ENCODE measurements at regions not wholly inside any gene's neighbourhood (a gene's known extent, or its start where the extent isn't known, plus 50 kb on each side); places are given as distances from the start of the nearest gene placed in this dataset.
"Not testable (repeated sequence)": the region's sequence is repeated elsewhere in the genome, so short reads cannot be mapped to it uniquely, and the experiment has no call there.

- ATAC-seq = no peak
These were observed 102.6 kb upstream of the SATB1 start for GRCh38 chr3:18527691-18528090.

- ATAC-seq = no peak
These were observed 101.5 kb upstream of the SATB1 start for GRCh38 chr3:18526667-18527066.

DNA sequence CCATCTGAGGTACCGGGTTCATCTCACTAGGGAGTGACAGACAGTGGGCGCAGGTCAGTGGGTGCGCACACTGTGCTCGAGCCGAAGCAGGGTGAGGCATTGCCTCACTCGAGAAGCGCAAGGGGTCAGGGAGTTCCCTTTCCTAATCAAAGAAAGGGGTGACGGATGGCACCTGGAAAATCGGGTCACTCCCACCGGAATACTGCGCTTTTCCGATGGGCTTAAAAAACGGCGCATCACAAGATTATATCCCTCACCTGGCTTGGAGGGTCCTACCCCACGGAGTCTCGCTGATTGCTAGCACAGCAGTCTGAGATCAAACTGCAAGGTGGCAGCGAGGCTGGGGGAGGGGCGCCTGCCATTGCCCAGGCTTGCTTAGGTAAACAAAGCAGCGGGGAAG, 91.0 kb upstream of the SATB1 start:
- ATAC-seq = not testable (repeated sequence)

GRCh38 chr3:18513091-18513490, 88.0 kb upstream of the SATB1 start:
- no peak for ATAC-seq

- no peak for ATAC-seq
These were observed 86.9 kb upstream of the SATB1 start for GRCh38 chr3:18512007-18512406.

DNA sequence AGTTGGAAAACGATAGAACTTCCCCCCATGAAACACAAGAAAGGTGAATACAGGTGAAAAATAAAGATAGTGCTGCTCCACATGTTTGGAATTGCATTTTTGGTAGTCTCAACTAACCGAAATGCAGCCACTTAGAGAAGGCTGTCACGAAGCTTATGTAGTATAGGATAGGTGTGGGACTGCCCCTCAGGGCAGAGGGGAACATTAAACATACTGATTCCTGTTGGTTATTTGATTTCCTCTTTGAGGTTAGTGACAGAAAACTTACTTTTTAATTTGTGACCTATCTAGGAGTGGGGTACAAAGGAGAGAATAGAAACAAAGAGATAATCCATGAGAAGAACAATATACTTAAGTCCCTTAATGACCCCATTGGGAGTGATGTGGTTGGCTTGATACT, 85.8 kb upstream of the SATB1 start:
- ATAC-seq = no peak

- no peak for ATAC-seq
These were observed 82.2 kb upstream of the SATB1 start for GRCh38 chr3:18507333-18507732.

- ATAC-seq = no peak
These were observed 79.9 kb upstream of the SATB1 start for GRCh38 chr3:18505056-18505455.

GRCh38 chr3:18501679-18502343, 76.7 kb upstream of the SATB1 start:
- peak in 1 of 2 donors; percentile 20 for ATAC-seq

- ATAC-seq = peak in 1 of 2 donors; percentile 17
These were observed 75.2 kb upstream of the SATB1 start for GRCh38 chr3:18500322-18500721.

DNA sequence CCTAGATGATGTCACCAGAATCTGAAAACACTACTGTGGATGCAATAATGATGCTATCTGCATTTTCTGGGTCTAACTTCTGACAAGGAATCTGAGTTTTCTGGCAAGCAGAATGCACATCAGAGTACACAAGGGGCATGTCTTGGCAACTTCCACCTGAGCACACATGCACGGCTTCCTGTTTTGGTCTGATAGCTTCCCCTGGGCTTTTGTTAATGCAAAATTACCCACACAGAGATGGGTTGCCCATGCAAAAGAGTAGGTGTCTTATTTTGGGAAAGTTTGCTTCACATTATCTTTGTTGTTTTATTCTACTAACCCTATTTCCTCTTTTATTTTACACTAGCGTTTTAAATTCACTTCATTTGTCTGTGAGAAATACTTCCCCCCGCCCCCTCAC, 74.2 kb upstream of the SATB1 start:
- peak in 1 of 2 donors; percentile 20 for ATAC-seq

DNA sequence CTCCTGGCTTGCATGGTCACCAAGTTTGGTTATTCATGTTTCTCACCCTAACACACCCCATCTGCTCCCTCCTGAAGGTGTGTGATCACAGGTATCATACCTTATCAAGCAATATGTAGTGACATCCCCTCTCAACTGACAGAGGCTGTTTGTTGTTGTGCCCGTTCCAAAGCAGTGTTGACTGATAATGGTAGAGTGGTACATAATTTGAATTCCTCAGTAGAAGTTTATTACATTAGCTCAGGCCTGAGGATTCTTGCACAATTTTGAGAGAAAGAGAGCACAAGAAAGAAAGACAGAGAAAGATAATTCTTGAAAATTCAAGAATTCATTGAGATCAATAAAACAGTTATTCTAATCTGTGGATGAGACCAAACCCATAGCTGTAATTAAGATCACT, 69.1 kb upstream of the SATB1 start:
- ATAC-seq = no peak

GRCh38 chr3:18489939-18490338, 64.8 kb upstream of the SATB1 start:
- no peak for ATAC-seq

GRCh38 chr3:18483226-18483625, 58.1 kb upstream of the SATB1 start:
- ATAC-seq = no peak

GRCh38 chr3:18481946-18482548, 56.9 kb upstream of the SATB1 start:
- no peak for ATAC-seq

- no peak for ATAC-seq
These were observed 52.5 kb upstream of the SATB1 start for GRCh38 chr3:18477620-18478019.

Measured in activated CD4-positive, CD25-positive, alpha-beta regulatory T cell treated with anti-CD3 and anti-CD28 coated beads, Interleukin-2, amount 50 U/mL, for 24 hours (primary cell).